ENCODE measurements at regions not wholly inside any gene's neighbourhood (a gene's known extent, or its start where the extent isn't known, plus 50 kb on each side); places are given as distances from the start of the nearest gene placed in this dataset.

DNA sequence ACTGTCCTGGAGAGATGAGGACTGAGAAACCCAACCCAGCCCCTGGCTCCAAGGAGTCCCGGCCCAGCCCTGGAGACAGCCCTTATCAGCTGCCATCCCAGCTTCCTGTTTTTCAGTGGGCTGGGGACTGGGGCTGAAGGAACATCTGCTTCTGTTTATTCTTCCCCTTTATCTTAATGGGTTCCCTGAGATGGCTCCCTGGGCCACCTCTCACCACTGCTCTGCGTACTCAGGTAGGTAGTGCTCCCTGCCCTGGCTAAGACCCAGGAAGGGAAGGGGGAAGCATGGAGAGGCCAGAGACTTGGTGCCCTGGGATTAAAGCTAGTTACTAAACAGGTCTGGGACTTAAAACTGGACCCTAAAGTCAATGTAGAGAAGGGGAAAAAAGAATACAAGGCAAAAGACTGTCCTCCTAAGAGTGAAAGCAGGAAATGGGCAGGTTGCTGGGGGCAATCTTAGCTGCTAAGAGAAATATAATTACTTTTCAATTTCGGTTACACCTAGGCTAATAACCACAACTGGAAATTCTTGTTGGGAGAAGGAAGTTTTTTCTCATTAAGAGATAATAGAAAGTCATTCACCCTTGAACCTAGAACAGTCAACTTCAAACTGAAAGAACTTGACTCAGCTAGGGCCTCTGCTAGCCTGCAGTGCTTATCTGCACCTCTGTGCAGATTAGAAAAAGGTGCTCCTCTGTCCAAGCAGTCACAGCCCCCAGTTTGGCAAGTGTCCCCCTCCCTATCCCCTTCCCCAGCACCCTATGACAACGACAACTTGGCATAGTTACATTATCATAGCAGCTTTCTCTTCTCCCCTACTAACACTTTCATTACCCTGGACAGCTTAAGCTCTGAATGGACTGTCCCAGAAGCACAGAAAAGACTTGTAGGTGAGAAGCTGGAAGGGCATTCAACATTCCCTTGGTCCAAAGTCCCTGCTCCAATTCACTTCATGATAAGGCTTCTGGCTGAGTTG lies 65.6 kb upstream of the KDM7A start:
- DNase-seq (ENCODE audit: low read depth), result no peak

DNA sequence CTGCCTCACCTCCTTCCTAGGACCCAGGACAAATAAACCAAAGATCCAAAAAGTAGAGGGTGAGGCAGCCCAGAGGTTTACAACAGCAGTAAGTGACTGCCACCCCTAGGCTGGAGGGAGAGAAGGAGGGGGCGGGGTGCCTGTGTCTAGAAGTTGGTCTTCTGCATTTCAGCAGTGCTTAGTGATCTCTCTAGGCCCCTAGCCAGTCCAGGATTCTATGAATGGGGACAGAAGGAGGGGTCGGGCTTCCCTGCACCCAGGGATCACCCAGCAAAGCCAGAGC lies 62.8 kb upstream of the KDM7A start:
- DNase-seq (ENCODE audit: low read depth), result no peak

DNA sequence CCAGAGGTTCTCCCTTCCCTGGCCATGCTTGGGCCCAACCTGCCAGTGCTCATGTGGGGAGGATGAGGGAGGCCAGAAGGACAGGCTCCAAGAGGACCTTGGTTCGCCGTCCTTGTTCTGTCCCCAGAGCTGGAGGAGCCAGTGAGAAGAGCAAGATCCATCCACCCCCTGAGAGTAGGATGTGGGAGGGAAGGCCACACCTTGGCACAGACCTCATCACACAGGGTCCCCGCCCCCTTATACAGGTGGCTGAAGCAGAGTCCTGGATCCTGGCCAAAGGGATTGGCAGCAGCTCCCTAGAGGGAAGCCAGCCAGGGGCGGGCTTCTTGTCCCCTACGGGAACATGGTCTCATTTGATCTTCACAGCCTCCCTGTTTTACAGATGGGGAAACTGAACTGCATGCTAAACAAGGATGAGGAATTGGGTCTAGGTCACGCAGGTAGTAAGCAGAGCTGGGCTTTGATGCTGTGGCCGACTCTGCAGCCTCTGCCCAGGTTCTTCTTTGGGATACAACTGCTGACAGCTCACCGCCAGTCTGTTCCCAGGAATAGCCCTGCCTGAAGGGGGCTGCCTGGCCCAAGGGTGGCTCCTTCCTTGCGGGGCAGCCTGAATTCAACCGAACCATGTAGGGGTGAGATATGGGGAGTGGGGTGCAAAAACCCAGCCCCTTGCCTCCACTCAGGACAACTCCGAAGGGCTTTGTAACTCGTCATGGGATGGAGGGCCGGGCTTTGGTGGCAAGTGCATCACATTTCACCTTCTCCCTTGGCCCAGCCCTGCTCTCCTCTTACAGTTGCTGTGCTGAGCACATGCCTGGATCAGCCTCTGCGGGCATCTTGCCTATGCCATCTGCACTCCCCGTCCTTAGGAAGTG lies 62.2 kb upstream of the KDM7A start:
- no peak for DNase-seq (ENCODE audit: low read depth)

DNA sequence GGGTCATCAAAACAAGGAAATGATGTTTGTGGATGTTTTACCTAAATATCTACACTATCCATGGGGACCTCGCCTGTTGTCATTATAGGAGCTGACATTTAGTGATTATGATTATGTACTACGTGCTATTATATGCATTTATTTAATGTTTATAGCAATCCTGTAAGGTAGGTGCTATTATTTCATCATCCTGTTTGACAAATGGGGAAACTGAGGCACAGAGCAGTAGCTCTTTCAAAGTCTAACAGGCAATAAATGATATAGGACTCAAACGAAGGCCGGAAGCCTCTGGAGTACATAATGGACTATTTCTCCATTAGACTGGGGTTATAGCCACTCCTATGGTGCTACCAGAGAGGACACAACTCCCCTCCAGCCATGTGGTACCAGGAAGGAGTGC lies 60.6 kb upstream of the KDM7A start:
- DNase-seq (ENCODE audit: low read depth), result no peak

DNA sequence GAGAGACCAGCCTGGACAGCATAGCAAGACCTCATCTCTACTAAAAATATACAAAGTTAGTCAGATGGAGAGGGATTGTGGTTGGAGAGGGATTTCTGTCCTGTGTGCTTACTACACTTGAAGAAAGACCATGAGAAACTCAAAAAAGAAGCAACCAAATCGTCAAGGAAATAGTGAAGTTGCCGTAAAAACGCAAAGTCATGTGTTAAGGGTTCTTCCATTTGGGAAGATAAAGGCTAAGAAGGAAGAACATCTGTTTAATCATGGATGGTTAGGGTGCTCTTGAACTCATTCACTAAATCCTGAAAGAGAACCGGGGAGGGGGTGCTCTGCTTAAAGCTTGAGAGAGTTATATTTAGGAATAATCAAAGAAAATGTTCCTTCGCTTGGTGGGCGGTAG lies 59.8 kb upstream of the KDM7A start:
- no peak for DNase-seq (ENCODE audit: low read depth)

DNA sequence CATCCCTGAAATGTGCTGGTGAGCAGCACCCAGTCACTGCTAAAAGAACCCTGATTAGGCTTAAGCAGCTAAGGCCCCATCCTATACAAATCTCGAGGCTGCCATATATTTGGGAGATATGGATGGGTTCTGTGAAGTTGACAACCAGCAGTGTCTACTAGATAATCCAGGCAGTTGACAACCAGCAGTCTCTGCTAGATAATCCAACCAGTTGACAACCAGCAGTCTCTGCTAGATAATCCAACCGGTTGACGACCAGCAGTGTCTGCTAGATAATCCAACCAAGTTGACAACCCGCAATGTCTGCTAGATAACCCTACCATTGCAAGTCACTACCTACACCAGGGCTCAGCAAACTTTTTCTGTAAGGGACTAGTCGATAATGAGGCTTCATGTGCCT lies 58.3 kb upstream of the KDM7A start:
- no peak for DNase-seq (ENCODE audit: low read depth)

DNA sequence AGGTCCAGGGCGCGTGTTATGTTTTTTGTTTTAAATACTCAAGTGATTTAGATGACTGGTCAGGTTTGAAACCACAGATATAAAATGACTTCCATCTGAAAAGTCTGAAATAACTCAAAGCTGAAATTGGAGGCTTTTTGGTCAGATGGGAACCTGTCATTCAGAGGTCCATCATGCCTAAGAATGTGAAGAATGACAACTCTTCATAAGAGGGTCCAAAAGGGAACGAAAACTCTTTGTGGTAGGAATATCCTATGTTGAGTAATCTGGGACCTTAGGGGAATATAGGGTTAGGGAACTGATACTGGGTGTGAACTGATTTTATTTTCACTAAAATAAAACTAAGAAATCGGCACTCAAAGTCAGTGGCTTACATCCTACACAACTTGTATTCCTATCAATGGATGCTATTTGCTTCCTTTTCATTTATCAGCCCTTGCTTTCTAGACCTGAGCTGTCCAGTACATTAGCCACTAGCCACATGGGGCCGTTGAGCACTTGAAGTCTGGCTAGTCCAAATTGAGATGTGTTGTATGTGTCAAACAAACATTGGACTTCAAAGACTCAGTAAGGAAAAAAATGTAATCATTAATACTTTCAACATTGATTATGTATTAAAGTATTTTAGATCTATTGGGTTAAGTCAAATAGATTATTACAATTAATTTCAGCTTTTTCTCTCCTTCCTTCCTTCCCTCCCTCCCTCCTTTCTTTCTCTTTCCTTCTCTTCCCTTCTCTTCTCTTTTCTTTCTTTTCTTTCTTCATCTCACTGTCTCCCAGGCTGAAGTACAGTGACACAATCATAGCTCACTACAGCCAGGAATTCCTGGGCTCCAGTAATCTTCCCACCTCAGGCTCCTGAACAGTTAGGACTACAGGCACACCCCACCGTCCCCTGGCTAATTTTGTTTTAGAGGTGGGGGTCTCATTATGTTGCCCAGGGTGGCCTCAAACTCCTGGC lies 56.5 kb upstream of the KDM7A start:
- no peak for DNase-seq (ENCODE audit: low read depth)

DNA sequence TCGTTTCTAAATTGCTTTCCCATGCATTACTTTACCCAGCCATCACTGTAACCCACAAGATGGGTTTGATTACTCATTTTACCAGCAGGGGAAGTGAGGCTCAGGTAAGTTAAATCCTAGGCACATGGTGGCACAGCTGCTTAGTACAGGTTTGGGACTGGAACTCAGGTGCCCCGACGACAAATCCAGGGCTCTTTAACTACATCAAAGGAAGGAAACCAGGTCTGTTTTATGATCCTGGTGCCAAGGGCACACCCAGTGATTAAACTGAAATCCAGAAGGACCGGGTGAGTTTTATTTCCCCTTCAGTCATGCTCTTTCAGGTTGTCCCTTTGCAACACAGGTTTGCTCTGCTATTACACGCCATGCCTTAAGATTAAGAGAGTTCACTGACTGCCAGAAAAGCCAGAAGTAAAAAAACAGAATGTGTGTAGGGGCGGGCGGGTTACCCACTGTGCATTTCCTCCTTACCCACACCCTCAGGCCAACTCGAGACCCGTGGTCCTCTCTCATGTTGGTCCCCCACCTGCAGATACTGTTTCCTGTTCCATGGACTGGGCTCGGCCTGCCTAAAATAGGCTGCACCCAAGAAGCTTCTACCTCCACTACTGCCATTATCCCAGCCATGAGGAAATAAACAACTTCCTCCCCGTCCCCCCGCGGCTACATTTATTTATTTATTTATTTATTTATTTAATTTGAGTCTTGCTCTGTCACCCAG lies 55.1 kb upstream of the KDM7A start:
- no peak for DNase-seq (ENCODE audit: low read depth)

DNA sequence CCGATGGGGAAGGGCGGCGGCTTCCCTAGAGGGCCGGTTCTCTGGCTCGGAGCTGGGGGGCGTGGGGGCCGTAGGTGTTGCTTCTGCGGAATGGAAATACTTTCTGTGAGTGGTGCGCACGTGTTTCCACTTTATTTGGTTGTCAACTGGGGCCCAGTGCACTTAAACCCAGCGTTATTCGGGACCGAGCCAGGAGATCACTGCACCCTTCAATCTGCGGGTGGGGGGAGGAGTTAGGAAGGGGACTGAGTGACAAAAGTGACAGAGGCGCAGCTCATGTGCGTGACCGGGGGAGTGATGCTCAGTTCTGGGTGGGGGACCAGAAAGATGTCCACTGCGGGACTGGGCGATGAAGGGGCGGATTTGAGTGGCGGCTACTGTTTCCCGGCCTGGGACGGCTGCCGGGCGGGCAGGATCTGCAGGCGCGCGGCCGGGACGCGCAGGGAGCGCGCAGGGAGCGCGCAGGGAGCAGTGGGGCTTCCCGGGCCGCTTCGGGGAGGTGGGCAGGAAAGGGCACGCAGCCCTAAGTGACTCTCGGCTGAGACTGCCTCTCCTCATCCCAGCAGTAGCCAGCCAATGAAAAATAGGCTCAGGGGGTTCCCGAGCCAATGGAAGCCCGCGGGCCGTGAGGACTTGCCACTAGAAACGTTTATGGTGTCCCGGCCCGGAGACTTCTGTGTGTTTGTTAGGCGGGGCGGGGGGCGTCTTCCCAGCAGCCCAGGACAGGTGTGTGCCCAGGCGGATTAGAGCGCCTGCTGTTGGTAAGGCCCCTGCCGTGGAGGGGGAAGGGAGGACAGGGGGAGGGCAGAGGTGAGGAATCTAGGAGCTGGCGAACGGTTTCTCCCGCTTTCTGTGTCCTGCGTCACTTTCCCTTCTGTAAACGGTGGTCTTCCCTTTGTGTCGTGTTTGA lies 54.3 kb upstream of the KDM7A start:
- peak; percentile 40 for DNase-seq (ENCODE audit: low read depth)

DNA sequence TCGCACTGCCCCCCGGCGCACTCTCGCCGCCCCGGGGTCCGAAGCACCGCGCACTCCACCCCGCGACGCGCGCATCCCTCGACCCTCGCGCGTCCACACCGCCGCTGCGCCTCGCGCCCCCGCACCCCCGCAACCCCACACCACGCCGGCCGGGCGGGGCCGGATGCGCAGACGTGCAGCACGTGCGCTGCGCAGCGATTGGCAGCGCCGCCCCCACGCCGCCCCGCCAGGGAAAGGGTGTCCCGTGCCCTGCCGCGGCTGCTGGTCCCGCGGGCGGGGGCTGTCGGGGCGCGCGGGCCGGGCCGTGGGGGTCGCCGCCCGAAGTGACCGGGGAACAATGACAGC lies 53.7 kb upstream of the KDM7A start:
- peak; percentile 60 for DNase-seq (ENCODE audit: low read depth)

DNA sequence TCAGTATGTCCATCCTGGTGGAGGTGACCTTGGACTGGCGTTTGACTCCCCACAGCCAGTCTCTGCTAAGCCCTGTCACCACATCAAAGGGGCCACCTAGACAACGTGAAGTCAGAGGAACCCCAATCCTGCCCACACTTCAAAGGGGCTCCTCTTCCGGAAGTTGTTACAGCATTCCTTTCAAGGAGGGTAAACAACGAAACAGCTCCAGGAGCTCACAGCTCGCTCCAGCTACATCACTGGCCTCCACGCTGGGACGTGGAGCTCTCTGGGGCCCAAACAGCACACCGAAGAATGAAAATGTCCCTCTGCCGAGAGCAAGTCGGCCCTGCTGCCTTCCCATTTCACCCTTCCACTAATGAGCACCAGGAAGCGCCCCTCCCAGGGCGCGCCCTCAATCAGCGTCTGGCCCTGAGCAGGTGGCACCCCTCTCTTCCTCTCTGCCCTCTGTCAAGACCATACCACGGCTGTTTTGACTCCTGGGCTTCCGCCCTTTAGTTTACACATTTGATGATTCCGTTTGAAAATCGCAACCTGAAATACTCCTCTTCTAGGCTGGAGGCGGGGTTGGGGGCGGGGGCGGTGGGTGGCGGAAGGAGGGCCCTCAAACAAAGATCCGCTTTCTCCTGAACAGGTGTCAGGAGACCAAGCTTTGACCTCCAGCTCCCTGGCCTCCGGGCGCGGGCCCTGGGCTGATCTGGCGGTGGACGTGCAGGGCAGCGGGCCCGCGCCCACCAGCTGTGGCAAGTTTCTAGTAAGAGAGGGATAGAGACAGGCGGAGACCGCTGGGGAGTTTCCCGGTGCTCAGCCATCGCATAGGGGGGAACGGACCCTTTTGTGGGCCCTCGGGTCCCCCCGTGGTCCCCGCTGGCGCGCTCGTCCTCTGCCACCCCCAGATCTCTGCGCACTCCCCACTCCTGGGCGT lies 53.1 kb upstream of the KDM7A start:
- DNase-seq (ENCODE audit: low read depth), result peak; percentile 61

DNA sequence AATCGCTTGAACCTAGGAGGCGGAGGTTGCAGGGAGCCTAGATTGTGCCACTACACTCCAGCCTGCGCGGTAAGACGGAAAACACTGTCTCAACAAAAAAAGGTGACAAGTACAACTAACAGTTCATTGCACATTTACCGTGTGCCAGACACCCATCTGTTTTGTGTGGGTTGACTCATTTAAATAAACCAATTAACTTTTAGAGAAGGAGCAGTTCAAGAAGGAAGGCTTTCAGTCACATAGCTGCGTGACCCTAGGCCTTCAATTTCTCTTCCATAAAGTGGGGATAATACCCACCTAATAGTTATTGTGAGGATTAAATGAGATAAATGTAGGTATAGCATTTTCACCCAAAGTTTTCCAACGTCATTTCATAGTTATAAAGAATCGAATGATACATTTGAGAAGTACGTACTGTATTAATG lies 52.3 kb upstream of the KDM7A start:
- no peak for DNase-seq (ENCODE audit: low read depth)

Measured in T-helper 22 cell (primary cell).